ENCODE measurements at regions not wholly inside any gene's neighbourhood (a gene's known extent, or its start where the extent isn't known, plus 50 kb on each side); places are given as distances from the start of the nearest gene placed in this dataset.

DNA sequence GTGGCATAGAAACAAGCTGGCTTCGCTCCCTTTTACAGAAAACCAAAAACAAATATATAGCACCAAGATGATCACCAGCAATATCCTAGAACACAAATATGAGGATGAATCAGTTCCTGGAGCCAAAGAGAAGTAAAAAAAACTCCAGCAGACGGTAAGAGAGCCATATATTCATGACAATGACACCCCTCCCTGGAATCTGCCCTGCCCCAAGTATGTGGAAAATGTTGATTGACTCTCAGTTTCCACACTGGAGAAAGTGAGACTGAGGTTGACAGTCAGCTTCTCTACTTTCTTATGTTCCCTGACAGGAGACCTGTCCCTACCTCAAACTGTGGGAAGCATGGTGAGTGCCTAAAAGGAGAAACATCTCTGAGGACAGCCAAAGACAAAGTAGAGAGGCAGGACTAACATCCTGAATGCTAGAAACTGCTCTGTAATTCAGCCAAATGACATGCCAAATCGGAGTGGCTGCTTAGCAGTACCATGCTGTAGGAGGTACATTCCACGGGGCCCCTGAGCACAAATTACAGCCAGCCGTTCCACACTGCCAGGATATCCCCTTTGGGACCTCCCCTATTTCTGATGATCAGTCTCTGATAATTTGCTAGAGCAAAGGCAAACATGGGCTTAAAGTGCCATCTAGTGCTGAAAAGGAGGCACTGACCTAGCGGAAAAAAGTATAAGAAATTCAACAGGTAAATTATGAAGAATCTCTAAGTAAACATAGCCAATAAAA, 424.0 kb upstream of the RGMB start:
- H3K4me1 Mint-ChIP-seq (ENCODE audit: insufficient read depth, unreplicated experiment): no peaks in the 10 kb centered on the region
- peaks cover 7% of the 10 kb centered on the region for H3K9me3 Mint-ChIP-seq (ENCODE audit: unreplicated experiment)
- intact Hi-C loops (cut with micrococcal nuclease): loop anchor here (1.0 to 5.0 kb wide), 2 partner anchors 817 to 1118 kb away; no protein-coding TSS in a partner anchor
- ChIA-PET POLR2A (no interaction called here), CTCF (interaction anchor here (0.6 to 0.7 kb wide), 5 partner anchors 8 to 1586 kb away, joined by 3 to 7 read pairs (median 5); no protein-coding TSS in a partner anchor)
- H3K36me3 Mint-ChIP-seq (ENCODE audit: insufficient read depth, unreplicated experiment): no peaks in the 10 kb centered on the region
- no peak overlapping the region for H3K4me3 Mint-ChIP-seq (ENCODE audit: unreplicated experiment)
- H3K27me3 Mint-ChIP-seq (ENCODE audit: insufficient read depth, unreplicated experiment): no peaks in the 10 kb centered on the region
- TF ChIP-seq, protein P1, sequence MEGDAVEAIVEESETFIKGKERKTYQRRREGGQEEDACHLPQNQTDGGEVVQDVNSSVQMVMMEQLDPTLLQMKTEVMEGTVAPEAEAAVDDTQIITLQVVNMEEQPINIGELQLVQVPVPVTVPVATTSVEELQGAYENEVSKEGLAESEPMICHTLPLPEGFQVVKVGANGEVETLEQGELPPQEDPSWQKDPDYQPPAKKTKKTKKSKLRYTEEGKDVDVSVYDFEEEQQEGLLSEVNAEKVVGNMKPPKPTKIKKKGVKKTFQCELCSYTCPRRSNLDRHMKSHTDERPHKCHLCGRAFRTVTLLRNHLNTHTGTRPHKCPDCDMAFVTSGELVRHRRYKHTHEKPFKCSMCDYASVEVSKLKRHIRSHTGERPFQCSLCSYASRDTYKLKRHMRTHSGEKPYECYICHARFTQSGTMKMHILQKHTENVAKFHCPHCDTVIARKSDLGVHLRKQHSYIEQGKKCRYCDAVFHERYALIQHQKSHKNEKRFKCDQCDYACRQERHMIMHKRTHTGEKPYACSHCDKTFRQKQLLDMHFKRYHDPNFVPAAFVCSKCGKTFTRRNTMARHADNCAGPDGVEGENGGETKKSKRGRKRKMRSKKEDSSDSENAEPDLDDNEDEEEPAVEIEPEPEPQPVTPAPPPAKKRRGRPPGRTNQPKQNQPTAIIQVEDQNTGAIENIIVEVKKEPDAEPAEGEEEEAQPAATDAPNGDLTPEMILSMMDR (IDR thresholded peaks at IDR 0.05; ENCODE audit: unreplicated experiment): peak; percentile 48
- no peak for DNase-seq (ENCODE audit: unreplicated experiment)
- BruUV-seq (replicated peaks): no TSS peak
- H3K27ac Mint-ChIP-seq (ENCODE audit: low read depth, unreplicated experiment): no peak overlapping the region

DNA sequence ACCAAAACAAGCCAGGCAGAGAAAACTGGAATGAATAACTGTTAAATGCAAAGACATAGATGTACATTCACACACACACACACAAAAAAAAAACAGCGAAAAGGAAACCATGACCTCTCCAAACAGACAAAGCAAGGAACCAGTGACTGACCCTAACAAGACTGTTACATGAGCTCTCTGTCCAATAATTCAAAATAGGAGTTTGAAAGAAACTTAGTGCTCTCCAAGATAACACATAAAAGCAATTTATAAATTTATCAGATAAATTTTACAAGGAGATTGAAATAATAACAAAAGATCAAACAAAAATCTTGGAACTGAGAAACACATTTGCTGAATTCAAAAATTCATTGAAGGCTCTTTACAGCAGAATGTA, 423.5 kb upstream of the RGMB start:
- no TSS peak for BruUV-seq (replicated peaks)
- POLR2A ChIA-PET: no interaction called here
- Mint-ChIP-seq H3K9me3 (ENCODE audit: unreplicated experiment) (peaks cover 7% of the 10 kb centered on the region), H3K27me3 (ENCODE audit: insufficient read depth, unreplicated experiment) (no peaks in the 10 kb centered on the region), H3K27ac (ENCODE audit: low read depth, unreplicated experiment) (no peak overlapping the region), H3K36me3 (ENCODE audit: insufficient read depth, unreplicated experiment) (no peaks in the 10 kb centered on the region), H3K4me1 (ENCODE audit: insufficient read depth, unreplicated experiment) (no peaks in the 10 kb centered on the region), H3K4me3 (ENCODE audit: unreplicated experiment) (no peak overlapping the region)
- TF ChIP-seq, protein P1 (IDR thresholded peaks at IDR 0.05; ENCODE audit: unreplicated experiment): peak; percentile 8
- CTCF ChIA-PET: interaction anchor here (0.6 to 0.7 kb wide), 2 partner anchors 14 to 1328 kb away, joined by 5 to 6 read pairs; no protein-coding TSS in a partner anchor
- intact Hi-C loops (cut with micrococcal nuclease): loop anchor here (1.0 to 5.0 kb wide), 2 partner anchors 818 to 1119 kb away; no protein-coding TSS in a partner anchor
- DNase-seq (ENCODE audit: unreplicated experiment): no peak

DNA sequence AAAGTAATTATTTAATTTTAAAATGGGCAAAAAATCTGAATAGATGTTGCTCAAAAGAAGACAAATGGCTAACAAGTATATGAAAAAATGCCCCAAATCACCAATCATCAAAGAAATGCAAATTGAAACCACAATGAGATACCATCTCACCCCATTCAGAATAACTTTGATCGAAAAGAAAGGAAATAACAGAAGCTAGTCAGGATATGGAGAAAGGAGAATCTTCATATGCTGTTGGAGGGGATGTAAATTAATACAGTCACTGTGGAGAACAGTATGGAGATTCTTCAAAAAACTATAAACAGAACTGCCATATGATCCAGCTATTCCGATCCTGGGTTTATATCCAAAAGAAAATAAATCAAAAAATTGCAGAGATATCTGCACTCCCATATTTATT, 418.5 kb upstream of the RGMB start:
- intact Hi-C loops (cut with micrococcal nuclease): no loop called here
- no TSS peak for BruUV-seq (replicated peaks)
- CTCF ChIA-PET: no interaction called here
- Mint-ChIP-seq H3K9me3 (ENCODE audit: unreplicated experiment) (peaks cover 6% of the 10 kb centered on the region), H3K36me3 (ENCODE audit: insufficient read depth, unreplicated experiment) (no peaks in the 10 kb centered on the region), H3K4me1 (ENCODE audit: insufficient read depth, unreplicated experiment) (no peaks in the 10 kb centered on the region), H3K27me3 (ENCODE audit: insufficient read depth, unreplicated experiment) (no peaks in the 10 kb centered on the region), H3K4me3 (ENCODE audit: unreplicated experiment) (no peak overlapping the region), H3K27ac (ENCODE audit: low read depth, unreplicated experiment) (no peak overlapping the region)
- POLR2A ChIA-PET: no interaction called here
- TF ChIP-seq, protein P1 (IDR thresholded peaks at IDR 0.05; ENCODE audit: unreplicated experiment): no peak
- DNase-seq (ENCODE audit: unreplicated experiment): no peak

DNA sequence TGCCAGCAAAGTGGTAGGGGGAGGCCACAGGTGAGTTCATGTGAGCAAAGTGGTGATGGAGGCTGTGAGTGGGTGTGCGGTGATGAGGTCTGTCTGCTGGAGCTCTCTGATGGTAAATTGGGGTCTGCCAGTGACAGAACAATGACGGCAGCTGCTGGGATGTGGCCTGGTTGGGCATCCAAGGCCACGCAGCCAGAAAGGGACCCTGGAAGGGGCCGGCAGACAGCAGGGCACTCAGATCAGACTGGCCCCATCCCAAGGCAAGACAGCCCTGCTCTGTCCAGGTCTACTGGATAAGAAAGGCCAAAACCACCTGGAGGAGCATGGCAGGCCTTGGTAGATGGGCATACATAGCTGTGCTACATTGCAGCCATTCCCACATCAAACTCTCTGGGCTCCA, 412.9 kb upstream of the RGMB start:
- Mint-ChIP-seq H3K27ac (ENCODE audit: low read depth, unreplicated experiment) (no peak overlapping the region), H3K4me1 (ENCODE audit: insufficient read depth, unreplicated experiment) (no peaks in the 10 kb centered on the region), H3K27me3 (ENCODE audit: insufficient read depth, unreplicated experiment) (no peaks in the 10 kb centered on the region), H3K9me3 (ENCODE audit: unreplicated experiment) (peaks cover 12% of the 10 kb centered on the region), H3K4me3 (ENCODE audit: unreplicated experiment) (no peak overlapping the region), H3K36me3 (ENCODE audit: insufficient read depth, unreplicated experiment) (no peaks in the 10 kb centered on the region)
- intact Hi-C loops (cut with micrococcal nuclease): no loop called here
- DNase-seq (ENCODE audit: unreplicated experiment): no peak
- BruUV-seq (replicated peaks): no TSS peak
- ChIA-PET CTCF (no interaction called here), POLR2A (no interaction called here)
- TF ChIP-seq, protein P1 (IDR thresholded peaks at IDR 0.05; ENCODE audit: unreplicated experiment): no peak
